ENCODE measurements at regions not wholly inside any gene's neighbourhood (a gene's known extent, or its start where the extent isn't known, plus 50 kb on each side); places are given as distances from the start of the nearest gene placed in this dataset.

GRCh38 chr1:209409780-209410179 is 173.7 kb upstream of the CAMK1G start:
- no peak for TF ChIP-seq CTCF (conservative IDR thresholded peaks at IDR 0.05)
- no peak for DNase-seq
- Histone ChIP-seq H3K9me3 (ENCODE audit: control insufficient read depth, low read length) (no peaks in the 10 kb centered on the region), H3K4me1 (ENCODE audit: control insufficient read depth, insufficient read depth, low read length) (no peaks in the 10 kb centered on the region), H3K9ac (ENCODE audit: extremely low read depth, low read length, poor library complexity, severe bottlenecking) (no peak overlapping the region), H3K36me3 (ENCODE audit: control insufficient read depth, insufficient read depth, low read length) (no peaks in the 10 kb centered on the region), H3K4me3 (ENCODE audit: low read length) (no peak overlapping the region), H3K27me3 (ENCODE audit: control insufficient read depth, insufficient read depth, low read length, poor library complexity, severe bottlenecking) (no peaks in the 10 kb centered on the region), H3K27ac (ENCODE audit: low read depth, low read length) (no peak overlapping the region)
- no peak overlapping the region for H3K27ac Mint-ChIP-seq
- H3K9me3 Mint-ChIP-seq = no peaks in the 10 kb centered on the region
- no peaks in the 10 kb centered on the region for H3K36me3 Mint-ChIP-seq (ENCODE audit: low read depth)
- peaks cover 19% of the 10 kb centered on the region for H3K27me3 Mint-ChIP-seq (ENCODE audit: insufficient read depth)
- H3K4me3 Mint-ChIP-seq = no peak overlapping the region
- WGBS, 2 experiments (ENCODE audit: insufficient coverage in 1 of 2, insufficient read length in 1 of 2) = 100% methylated on average over 2 of the region's 2 CpGs; no CpG with 5 or more reads in 1 of the 2 experiments
- peaks cover 9% of the 10 kb centered on the region for H3K4me1 Mint-ChIP-seq

- H3K36me3 Mint-ChIP-seq (ENCODE audit: low read depth) = no peaks in the 10 kb centered on the region
These were observed 172.0 kb upstream of the CAMK1G start for GRCh38 chr1:209411491-209411929.

GRCh38 chr1:209412036-209412435 is 171.5 kb upstream of the CAMK1G start:
- H3K27ac ChIP-seq (ENCODE audit: low read depth, low read length) = no peak overlapping the region
- Mint-ChIP-seq H3K27ac (no peak overlapping the region), H3K36me3 (ENCODE audit: low read depth) (no peaks in the 10 kb centered on the region), H3K4me1 (peaks cover 27% of the 10 kb centered on the region), H3K4me3 (no peak overlapping the region), H3K9me3 (no peaks in the 10 kb centered on the region), H3K27me3 (ENCODE audit: insufficient read depth) (peaks cover 30% of the 10 kb centered on the region)
- H3K36me3 ChIP-seq (ENCODE audit: control insufficient read depth, insufficient read depth, low read length) = no peaks in the 10 kb centered on the region
- no peak for DNase-seq
- no peak overlapping the region for H3K4me3 ChIP-seq (ENCODE audit: low read length)
- no peak overlapping the region for H3K9ac ChIP-seq (ENCODE audit: extremely low read depth, low read length, poor library complexity, severe bottlenecking)
- H3K4me1 ChIP-seq (ENCODE audit: control insufficient read depth, insufficient read depth, low read length) = peaks cover 3% of the 10 kb centered on the region
- no peaks in the 10 kb centered on the region for H3K27me3 ChIP-seq (ENCODE audit: control insufficient read depth, insufficient read depth, low read length, poor library complexity, severe bottlenecking)
- no peaks in the 10 kb centered on the region for H3K9me3 ChIP-seq (ENCODE audit: control insufficient read depth, low read length)
- TF ChIP-seq CTCF (conservative IDR thresholded peaks at IDR 0.05) = no peak

More at GRCh38 chr1:209411491-209411929, 172.0 kb upstream of the CAMK1G start:
- DNase-seq = no peak
- no peak for TF ChIP-seq CTCF (conservative IDR thresholded peaks at IDR 0.05)
- H3K27me3 Mint-ChIP-seq (ENCODE audit: insufficient read depth) = peaks cover 28% of the 10 kb centered on the region
- peaks cover 23% of the 10 kb centered on the region for H3K4me1 Mint-ChIP-seq
- no peak overlapping the region for H3K4me3 Mint-ChIP-seq
- H3K4me1 ChIP-seq (ENCODE audit: control insufficient read depth, insufficient read depth, low read length) = peaks cover 3% of the 10 kb centered on the region
- H3K27ac ChIP-seq (ENCODE audit: low read depth, low read length) = peak overlapping the region; percentile 24
- H3K4me3 ChIP-seq (ENCODE audit: low read length) = no peak overlapping the region
- H3K27ac Mint-ChIP-seq = no peak overlapping the region
- no peaks in the 10 kb centered on the region for H3K36me3 ChIP-seq (ENCODE audit: control insufficient read depth, insufficient read depth, low read length)
- H3K9me3 ChIP-seq (ENCODE audit: control insufficient read depth, low read length) = no peaks in the 10 kb centered on the region
- no peak overlapping the region for H3K9ac ChIP-seq (ENCODE audit: extremely low read depth, low read length, poor library complexity, severe bottlenecking)
- H3K9me3 Mint-ChIP-seq = no peaks in the 10 kb centered on the region
- WGBS, 2 experiments (ENCODE audit: insufficient coverage in 1 of 2, insufficient read length in 1 of 2) = 89% methylated on average over 3 of the region's 3 CpGs; no CpG with 5 or more reads in 1 of the 2 experiments
- no peaks in the 10 kb centered on the region for H3K27me3 ChIP-seq (ENCODE audit: control insufficient read depth, insufficient read depth, low read length, poor library complexity, severe bottlenecking)

Measured in endodermal cell (in vitro differentiated cells).